ENCODE measurements at regions not wholly inside any gene's neighbourhood (a gene's known extent, or its start where the extent isn't known, plus 50 kb on each side); places are given as distances from the start of the nearest gene placed in this dataset.

DNA sequence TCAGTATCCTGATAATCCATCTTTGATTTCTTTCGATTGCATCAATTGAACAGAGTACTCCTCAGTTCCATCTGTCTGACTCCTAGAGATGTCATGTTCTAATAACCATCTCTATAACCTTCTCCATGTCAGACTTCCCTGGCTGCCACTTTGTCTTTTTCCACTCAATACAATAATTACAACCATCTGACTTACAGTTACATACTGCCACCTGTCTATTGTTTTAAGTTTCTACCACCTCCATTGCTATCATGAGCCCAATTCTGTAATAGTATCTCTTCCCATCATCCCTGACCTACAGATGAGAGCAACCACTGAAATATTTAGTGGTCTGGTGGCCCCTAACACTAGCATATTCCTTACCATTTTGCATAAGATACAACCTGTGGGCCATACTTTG is 439.2 kb upstream of the FAM47C start:
- 61 to 86% (median 74%) methylated on average over 1 of the region's 1 CpG for whole genome bisulfite sequencing, 5 donors
- no peak overlapping the region for H3K4me3 ChIP-seq
- H3K36me3 ChIP-seq: no peaks in the 10 kb centered on the region
- H3K9me3 ChIP-seq: no peaks in the 10 kb centered on the region
- H3K4me1 ChIP-seq: no peaks in the 10 kb centered on the region
- no peak for DNase-seq
- no peaks in the 10 kb centered on the region for H3K27me3 ChIP-seq (replicated peaks in 1 of 7)
- TF ChIP-seq POLR2AphosphoS5 (IDR thresholded peaks at IDR 0.05) (no peak), POLR2A (IDR thresholded peaks at IDR 0.05) (no peak)
- TF ChIP-seq, protein P1, sequence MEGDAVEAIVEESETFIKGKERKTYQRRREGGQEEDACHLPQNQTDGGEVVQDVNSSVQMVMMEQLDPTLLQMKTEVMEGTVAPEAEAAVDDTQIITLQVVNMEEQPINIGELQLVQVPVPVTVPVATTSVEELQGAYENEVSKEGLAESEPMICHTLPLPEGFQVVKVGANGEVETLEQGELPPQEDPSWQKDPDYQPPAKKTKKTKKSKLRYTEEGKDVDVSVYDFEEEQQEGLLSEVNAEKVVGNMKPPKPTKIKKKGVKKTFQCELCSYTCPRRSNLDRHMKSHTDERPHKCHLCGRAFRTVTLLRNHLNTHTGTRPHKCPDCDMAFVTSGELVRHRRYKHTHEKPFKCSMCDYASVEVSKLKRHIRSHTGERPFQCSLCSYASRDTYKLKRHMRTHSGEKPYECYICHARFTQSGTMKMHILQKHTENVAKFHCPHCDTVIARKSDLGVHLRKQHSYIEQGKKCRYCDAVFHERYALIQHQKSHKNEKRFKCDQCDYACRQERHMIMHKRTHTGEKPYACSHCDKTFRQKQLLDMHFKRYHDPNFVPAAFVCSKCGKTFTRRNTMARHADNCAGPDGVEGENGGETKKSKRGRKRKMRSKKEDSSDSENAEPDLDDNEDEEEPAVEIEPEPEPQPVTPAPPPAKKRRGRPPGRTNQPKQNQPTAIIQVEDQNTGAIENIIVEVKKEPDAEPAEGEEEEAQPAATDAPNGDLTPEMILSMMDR (IDR thresholded peaks at IDR 0.05 in 8 of 11, conservative IDR thresholded peaks at IDR 0.05 in 3 of 11): no peak
- intact Hi-C loops (cut with DNase I; ENCODE audit: low total_unique reads): no loop called here
- no peak overlapping the region for H3K27ac ChIP-seq

DNA sequence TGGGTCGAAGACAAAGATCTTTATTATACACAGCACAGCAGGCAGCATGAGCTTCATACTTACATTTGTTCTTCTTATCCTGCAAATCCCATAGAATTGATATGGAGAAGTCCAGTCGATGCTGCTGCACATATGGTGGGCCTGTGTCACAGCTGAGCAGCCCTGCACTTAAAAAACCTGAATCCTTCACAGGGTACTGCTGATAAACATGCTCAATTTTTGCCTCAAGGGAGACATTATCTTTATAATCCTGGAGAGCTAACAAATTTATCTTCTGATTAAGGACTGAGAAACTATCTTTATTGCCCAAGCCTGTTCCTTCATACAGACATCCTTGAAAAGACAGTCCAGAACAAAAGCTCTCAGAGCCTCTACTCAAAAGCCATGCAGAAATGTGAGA is 434.4 kb upstream of the FAM47C start:
- Histone ChIP-seq H3K36me3 (no peaks in the 10 kb centered on the region), H3K9me3 (no peaks in the 10 kb centered on the region), H3K4me3 (no peak overlapping the region), H3K27me3 (replicated peaks in 1 of 7) (no peaks in the 10 kb centered on the region), H3K27ac (no peak overlapping the region), H3K4me1 (no peaks in the 10 kb centered on the region)
- no peak for DNase-seq
- intact Hi-C loops (cut with DNase I; ENCODE audit: low total_unique reads): no loop called here
- 46 to 81% (median 55%) methylated on average over 1 to 2 of the region's 2 CpGs for WGBS, 5 donors
- TF ChIP-seq, protein P1 (IDR thresholded peaks at IDR 0.05 in 8 of 11, conservative IDR thresholded peaks at IDR 0.05 in 3 of 11): no peak
- no peak for TF ChIP-seq POLR2AphosphoS5 (IDR thresholded peaks at IDR 0.05)

DNA sequence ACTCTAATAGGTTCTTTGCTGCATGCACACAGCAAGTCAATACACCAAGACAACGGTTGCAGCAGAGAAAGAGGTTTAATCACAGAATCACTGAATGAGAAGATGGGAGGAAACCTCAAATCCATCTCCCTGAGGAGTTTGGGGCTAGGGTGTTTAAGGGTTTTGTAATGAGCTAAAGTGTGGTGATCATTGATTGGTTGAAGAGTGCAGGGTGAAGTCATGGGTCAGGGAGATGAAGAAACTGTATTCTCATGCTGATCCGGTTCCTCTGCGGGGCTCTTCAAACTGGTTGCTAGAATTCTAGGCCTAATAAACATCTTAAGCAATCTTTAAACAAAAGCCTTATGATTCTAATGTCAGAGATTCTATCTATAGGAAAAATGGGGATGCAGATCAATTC is 432.5 kb upstream of the FAM47C start:
- 61 to 78% (median 67%) methylated on average over 3 of the region's 3 CpGs for WGBS, 5 donors
- Histone ChIP-seq H3K4me1 (no peaks in the 10 kb centered on the region), H3K9me3 (no peaks in the 10 kb centered on the region), H3K36me3 (no peaks in the 10 kb centered on the region), H3K27ac (no peak overlapping the region), H3K4me3 (no peak overlapping the region), H3K27me3 (replicated peaks in 1 of 7) (no peaks in the 10 kb centered on the region)
- intact Hi-C loops (cut with DNase I; ENCODE audit: low total_unique reads): no loop called here
- DNase-seq: no peak
- TF ChIP-seq, protein P1 (IDR thresholded peaks at IDR 0.05 in 8 of 11, conservative IDR thresholded peaks at IDR 0.05 in 3 of 11): no peak
- TF ChIP-seq POLR2AphosphoS5 (IDR thresholded peaks at IDR 0.05): no peak
- no peak for TF ChIP-seq POLR2A (IDR thresholded peaks at IDR 0.05)

DNA sequence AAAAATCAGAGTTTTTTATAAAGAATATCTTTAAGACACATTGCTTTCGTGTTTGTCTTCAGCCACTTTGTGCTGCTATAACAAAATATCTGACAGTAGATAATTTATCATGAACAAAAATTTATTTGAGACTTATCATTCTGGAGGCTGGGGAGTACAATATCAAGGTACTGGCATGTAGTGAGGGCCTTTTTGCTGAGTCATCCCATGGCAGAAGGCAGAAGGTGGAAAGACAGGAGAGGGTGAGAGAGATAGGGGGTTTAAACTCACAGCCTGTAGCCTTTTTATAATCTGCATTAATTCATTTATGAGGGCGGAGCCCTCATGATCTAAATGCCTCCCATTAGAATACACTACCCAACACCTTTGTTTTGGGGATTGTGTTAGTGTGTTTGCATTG is 431.2 kb upstream of the FAM47C start:
- no peak overlapping the region for H3K4me3 ChIP-seq
- H3K36me3 ChIP-seq: no peaks in the 10 kb centered on the region
- no peak for DNase-seq
- no peak overlapping the region for H3K27ac ChIP-seq
- no peaks in the 10 kb centered on the region for H3K27me3 ChIP-seq (replicated peaks in 1 of 7)
- intact Hi-C loops (cut with DNase I; ENCODE audit: low total_unique reads): no loop called here
- TF ChIP-seq, protein P1 (IDR thresholded peaks at IDR 0.05 in 8 of 11, conservative IDR thresholded peaks at IDR 0.05 in 3 of 11): no peak
- TF ChIP-seq POLR2AphosphoS5 (IDR thresholded peaks at IDR 0.05) (no peak), POLR2A (IDR thresholded peaks at IDR 0.05) (no peak)
- 56 to 91% (median 73%) methylated on average over 2 of the region's 2 CpGs for WGBS, 5 donors
- no peaks in the 10 kb centered on the region for H3K4me1 ChIP-seq
- H3K9me3 ChIP-seq: no peaks in the 10 kb centered on the region
